22Rv1 (cell line): ENCODE measurements at regions not wholly inside any gene's neighbourhood (a gene's known extent, or its start where the extent isn't known, plus 50 kb on each side); places are given as distances from the start of the nearest gene placed in this dataset.

Experiments used
- H3K27ac ChIP-seq: fragments of 450-650 bp; 2 replicates; pipeline ENCODE4 v1.5.1; 2017
- ZFX ChIP-seq: fragments of 450-650 bp; IDR thresholded peaks from 2 replicates; pipeline ENCODE4 v1.6.1; 2017; ENCODE audit warnings: antibody characterized with exemption, borderline replicate concordance
- TF ChIP-seq, protein P1 (sequence below): fragments of 450-650 bp; IDR thresholded peaks from 2 replicates; pipeline ENCODE4 v1.5.1; 2017; ENCODE audit warnings: mild to moderate bottlenecking

DNA sequence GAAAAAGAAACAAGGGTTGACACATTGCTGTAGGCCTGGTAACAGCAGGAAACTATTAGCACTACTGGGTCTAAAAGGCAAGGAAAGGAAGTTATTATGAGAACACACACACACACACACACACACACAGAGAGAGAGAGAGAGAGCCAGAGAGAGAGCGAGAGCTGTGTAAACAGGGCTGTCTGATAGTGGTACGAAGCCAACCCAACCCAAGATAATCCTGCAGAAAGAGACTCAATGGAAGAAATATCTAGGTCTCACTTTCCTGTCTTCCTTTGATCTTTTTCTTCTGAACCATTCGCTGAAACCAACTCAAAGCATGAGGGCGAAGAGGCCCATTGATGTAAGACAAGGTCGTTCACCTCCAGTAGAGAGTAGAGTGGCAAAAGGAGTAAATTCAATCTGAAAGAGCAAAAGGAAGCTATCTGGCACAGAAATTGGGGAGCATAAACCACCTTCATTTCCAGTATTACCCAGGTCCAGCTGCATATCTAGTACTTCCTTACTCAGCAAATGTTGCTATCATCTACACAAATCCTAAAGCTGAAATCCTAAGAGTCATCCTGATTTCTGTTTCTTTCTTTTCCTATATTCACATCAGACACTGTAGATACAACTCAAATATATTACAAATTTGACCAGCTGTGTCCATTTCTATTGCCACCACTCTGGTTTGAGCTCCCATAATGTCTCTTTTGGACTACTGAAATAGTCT, 110.2 kb downstream of the TMEM26 start:
- TF ChIP-seq, protein P1, sequence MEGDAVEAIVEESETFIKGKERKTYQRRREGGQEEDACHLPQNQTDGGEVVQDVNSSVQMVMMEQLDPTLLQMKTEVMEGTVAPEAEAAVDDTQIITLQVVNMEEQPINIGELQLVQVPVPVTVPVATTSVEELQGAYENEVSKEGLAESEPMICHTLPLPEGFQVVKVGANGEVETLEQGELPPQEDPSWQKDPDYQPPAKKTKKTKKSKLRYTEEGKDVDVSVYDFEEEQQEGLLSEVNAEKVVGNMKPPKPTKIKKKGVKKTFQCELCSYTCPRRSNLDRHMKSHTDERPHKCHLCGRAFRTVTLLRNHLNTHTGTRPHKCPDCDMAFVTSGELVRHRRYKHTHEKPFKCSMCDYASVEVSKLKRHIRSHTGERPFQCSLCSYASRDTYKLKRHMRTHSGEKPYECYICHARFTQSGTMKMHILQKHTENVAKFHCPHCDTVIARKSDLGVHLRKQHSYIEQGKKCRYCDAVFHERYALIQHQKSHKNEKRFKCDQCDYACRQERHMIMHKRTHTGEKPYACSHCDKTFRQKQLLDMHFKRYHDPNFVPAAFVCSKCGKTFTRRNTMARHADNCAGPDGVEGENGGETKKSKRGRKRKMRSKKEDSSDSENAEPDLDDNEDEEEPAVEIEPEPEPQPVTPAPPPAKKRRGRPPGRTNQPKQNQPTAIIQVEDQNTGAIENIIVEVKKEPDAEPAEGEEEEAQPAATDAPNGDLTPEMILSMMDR = no peak
- no peak for TF ChIP-seq ZFX

DNA sequence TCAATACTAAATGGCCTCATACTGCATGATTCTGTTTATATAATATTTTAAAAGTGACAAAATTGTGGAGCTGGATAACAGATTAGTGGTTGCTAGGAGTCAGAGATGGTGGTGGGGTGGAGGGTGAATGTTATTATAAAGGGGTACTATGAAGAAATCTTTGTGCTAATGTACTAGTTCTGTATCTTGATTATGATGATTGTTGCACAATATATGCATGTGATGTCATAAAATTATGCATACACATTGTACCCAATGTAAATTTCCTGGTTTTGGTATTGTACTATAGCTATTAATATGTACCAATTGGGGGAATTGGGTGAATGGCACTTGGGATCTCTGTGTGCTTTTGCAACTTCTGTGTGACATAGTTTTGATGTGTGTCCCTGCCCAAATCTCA, 112.2 kb downstream of the TMEM26 start:
- H3K27ac ChIP-seq = no peak overlapping the region
- TF ChIP-seq, protein P1 = no peak
- TF ChIP-seq ZFX = no peak

More for the DNA sequence above, 110.2 kb downstream of the TMEM26 start:
- H3K27ac ChIP-seq = no peak overlapping the region

DNA sequence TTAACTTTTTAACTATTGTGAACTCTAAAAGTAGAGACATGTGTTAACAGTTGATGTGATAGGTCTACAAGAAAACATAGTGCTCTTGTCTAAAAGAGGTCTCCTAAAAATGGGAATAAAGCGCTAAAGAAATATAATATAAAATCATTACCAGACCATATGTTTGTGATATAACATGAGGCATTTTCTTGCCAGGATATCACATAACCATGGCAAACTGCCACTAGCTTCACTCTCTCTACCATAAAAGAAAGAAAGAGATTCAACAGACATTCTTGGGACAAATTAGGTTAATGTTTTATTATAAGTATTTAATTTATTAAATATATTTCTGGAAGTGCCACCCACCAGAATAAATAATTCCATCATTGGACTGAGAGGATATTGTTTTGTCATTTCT, 115.0 kb downstream of the TMEM26 start:
- no peak overlapping the region for H3K27ac ChIP-seq

DNA sequence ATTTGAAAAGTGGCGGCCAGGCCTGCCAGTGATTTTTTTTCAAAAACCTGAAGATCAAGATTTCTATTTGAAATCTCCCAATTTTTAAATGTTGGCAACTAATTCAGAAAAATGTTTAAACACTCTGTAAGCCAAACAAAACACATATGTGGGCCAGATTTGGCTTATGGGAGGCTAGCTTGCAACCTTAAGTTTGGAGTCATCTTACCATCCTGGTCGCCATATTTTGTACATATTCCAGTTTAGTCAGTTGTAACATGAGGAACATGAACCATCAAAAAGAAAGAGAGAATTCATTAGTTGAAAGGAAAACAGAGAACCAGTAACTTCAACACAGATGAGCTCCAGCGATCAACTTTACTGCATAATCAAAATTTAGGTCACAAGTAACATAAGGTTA, 115.4 kb downstream of the TMEM26 start:
- no peak overlapping the region for H3K27ac ChIP-seq
- TF ChIP-seq, protein P1 = no peak
- no peak for TF ChIP-seq ZFX

More for the DNA sequence above, 115.0 kb downstream of the TMEM26 start:
- no peak for TF ChIP-seq ZFX
- TF ChIP-seq, protein P1 = no peak

DNA sequence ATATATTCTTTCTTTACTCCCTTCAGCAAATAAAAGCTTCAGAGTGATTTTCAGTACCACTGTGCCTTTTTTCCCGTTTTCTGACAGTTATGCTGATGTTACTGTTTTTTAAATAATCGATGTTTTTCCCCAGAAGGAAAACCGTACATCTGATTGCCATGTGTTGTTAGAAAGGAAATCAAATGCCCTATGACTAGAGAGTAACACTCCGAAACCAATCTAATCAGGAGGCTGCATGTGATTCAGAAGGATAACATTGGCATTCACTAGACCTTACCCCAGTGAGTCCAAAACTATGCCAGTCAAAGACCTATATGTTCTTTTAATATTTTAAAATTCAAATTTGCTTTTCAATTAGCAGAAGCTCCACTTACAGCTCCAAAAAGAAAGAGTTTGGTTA, 116.3 kb downstream of the TMEM26 start:
- H3K27ac ChIP-seq = no peak overlapping the region
- TF ChIP-seq, protein P1 = no peak
- no peak for TF ChIP-seq ZFX

DNA sequence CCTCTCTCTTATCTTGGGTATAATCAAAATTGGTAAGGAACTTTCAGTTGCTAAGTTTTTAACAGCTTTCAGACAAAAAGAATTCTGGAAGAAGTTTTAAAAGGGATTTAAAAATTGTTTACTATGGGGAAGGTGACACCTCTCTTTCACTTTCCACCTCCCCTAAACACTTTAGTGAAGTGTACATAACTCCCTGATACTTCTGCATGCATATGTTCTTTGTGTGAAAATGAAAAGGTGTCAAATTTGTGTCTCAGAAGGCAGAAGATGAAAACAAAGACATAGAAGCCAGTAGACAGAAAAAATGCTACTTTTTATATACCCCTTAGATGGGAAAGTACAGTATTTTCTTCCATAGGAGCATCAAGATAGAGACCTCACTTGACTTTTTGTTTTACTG, 117.8 kb downstream of the TMEM26 start:
- TF ChIP-seq, protein P1 = no peak
- TF ChIP-seq ZFX = no peak
- no peak overlapping the region for H3K27ac ChIP-seq

DNA sequence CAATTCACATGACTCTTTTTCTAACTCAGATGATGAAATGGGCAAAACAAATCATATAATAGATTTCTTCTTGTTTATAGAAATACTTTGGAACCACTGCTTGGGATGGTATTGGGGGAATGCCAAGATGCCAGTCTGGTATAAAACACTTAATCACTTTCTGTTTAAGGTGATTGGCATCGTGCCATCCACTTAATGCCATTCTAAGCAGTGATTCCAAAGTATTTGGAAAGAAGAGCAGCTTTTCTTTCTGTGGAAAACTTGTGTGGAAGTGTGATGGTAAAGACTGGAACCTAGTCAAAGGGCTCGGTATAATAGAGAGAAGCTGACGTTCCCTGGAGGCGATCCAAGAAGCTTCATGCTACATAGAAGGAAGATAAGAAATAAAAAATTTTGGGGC, 120.6 kb downstream of the TMEM26 start:
- TF ChIP-seq ZFX = no peak
- TF ChIP-seq, protein P1 = no peak

More for the DNA sequence above, 120.6 kb downstream of the TMEM26 start:
- H3K27ac ChIP-seq = no peak overlapping the region
